ENCODE measurements at regions not wholly inside any gene's neighbourhood (a gene's known extent, or its start where the extent isn't known, plus 50 kb on each side); places are given as distances from the start of the nearest gene placed in this dataset.

DNA sequence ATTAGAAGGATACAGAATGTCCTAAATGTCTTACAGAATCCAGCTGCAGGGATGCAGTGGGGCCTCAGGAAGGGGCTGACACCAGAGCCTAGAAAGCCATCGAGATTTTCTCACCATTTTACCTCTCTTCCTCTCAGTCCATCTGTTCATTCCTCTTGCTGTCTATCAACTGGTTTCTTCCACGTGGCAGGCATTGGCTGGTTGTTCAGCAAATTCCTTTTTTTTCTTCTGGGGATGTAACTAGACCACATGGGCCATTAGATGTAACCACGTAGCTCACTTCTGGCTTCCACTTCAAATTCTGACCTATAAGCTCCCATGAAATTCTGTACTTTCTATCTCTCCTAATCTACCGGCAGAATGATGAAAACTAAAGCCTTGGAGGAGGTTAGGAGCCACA lies 93.6 kb upstream of the MTAP start:
- no peak overlapping the region for H2BK120ac ChIP-seq (ENCODE audit: low read depth, low read length, poor library complexity, severe bottlenecking)
- H4K20me1 ChIP-seq (ENCODE audit: control insufficient read depth, insufficient read depth, insufficient read length), result no peaks in the 10 kb centered on the region
- no peak overlapping the region for H3K9ac ChIP-seq (ENCODE audit: extremely low read depth, insufficient read length, low read length)
- TF ChIP-seq, protein P1, sequence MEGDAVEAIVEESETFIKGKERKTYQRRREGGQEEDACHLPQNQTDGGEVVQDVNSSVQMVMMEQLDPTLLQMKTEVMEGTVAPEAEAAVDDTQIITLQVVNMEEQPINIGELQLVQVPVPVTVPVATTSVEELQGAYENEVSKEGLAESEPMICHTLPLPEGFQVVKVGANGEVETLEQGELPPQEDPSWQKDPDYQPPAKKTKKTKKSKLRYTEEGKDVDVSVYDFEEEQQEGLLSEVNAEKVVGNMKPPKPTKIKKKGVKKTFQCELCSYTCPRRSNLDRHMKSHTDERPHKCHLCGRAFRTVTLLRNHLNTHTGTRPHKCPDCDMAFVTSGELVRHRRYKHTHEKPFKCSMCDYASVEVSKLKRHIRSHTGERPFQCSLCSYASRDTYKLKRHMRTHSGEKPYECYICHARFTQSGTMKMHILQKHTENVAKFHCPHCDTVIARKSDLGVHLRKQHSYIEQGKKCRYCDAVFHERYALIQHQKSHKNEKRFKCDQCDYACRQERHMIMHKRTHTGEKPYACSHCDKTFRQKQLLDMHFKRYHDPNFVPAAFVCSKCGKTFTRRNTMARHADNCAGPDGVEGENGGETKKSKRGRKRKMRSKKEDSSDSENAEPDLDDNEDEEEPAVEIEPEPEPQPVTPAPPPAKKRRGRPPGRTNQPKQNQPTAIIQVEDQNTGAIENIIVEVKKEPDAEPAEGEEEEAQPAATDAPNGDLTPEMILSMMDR (conservative IDR thresholded peaks at IDR 0.05), result no peak
- no peak overlapping the region for H2BK12ac ChIP-seq (ENCODE audit: insufficient read length, low read depth, low read length)
- no peak overlapping the region for H3K14ac ChIP-seq (ENCODE audit: insufficient read depth, low read length)
- H3K23me2 ChIP-seq (ENCODE audit: insufficient read length, low read depth, low read length, poor library complexity, severe bottlenecking), result no peaks in the 10 kb centered on the region
- H4K91ac ChIP-seq (ENCODE audit: insufficient read length, low read depth, low read length), result no peak overlapping the region
- no peak overlapping the region for H4K8ac ChIP-seq (replicated peaks; ENCODE audit: insufficient read length, low read depth, low read length)
- Mint-ChIP-seq H3K27me3 (ENCODE audit: low read depth) (peaks cover 40% of the 10 kb centered on the region), H3K9me3 (no peaks in the 10 kb centered on the region), H3K4me1 (peaks cover 12 to 17% of the 10 kb centered on the region in 2 experiments), H3K4me3 (no peak overlapping the region), H3K27ac (no peak overlapping the region), H3K36me3 (ENCODE audit: insufficient read depth in 1 of 3, low read depth in 3 of 3) (no peaks in the 10 kb centered on the region)
- H4K5ac ChIP-seq (ENCODE audit: insufficient read length, low read depth, low read length), result no peak overlapping the region
- H3K27ac ChIP-seq (ENCODE audit: insufficient read length, low read depth, low read length), result no peak overlapping the region
- H3K4me2 ChIP-seq (ENCODE audit: insufficient read depth, insufficient read length, low read length), result no peak overlapping the region
- no peak for DNase-seq
- no peak overlapping the region for H2BK15ac ChIP-seq (ENCODE audit: low read depth, low read length)
- no peak overlapping the region for H2AK5ac ChIP-seq (ENCODE audit: insufficient read length, low read length)
- H3K79me1 ChIP-seq (ENCODE audit: insufficient read depth, low read depth, low read length, poor library complexity, severe bottlenecking), result no peaks in the 10 kb centered on the region
- no peaks in the 10 kb centered on the region for H3K79me2 ChIP-seq (ENCODE audit: insufficient read depth, low read length)
- no peak overlapping the region for H3T11ph ChIP-seq (ENCODE audit: low read length)
- no peak overlapping the region for H3K23ac ChIP-seq (ENCODE audit: insufficient read length, low read depth, low read length)
- H2BK20ac ChIP-seq (ENCODE audit: low read depth, low read length, poor library complexity, severe bottlenecking), result no peak overlapping the region
- no peaks in the 10 kb centered on the region for H3K27me3 ChIP-seq (ENCODE audit: insufficient read depth, low read length)
- no peak overlapping the region for H2BK5ac ChIP-seq (ENCODE audit: insufficient read length, low read length)
- no peak overlapping the region for H3K18ac ChIP-seq (ENCODE audit: insufficient read length, low read depth, low read length)
- no CpG with 5 or more reads among the region's 4 CpGs for WGBS (ENCODE audit: extremely low coverage, insufficient read length, low lambda C conversion rate)
- no peak overlapping the region for H2AFZ ChIP-seq (ENCODE audit: low read length)
- no peak overlapping the region for H3K4ac ChIP-seq (ENCODE audit: low read depth, low read length)
- no peaks in the 10 kb centered on the region for H3K4me1 ChIP-seq (ENCODE audit: insufficient read depth, low read length)
- no peaks in the 10 kb centered on the region for H3K9me3 ChIP-seq (ENCODE audit: control insufficient read depth, low read depth, low read length)
- H3K56ac ChIP-seq (ENCODE audit: insufficient read length, low read depth, low read length), result no peak overlapping the region

Data from H9 (cell line).